ENCODE measurements at regions not wholly inside any gene's neighbourhood (a gene's known extent, or its start where the extent isn't known, plus 50 kb on each side); places are given as distances from the start of the nearest gene placed in this dataset.

- intact Hi-C loops (cut with micrococcal nuclease), result no loop called here
- H3K4me3 Mint-ChIP-seq, result no peak overlapping the region
- DNase-seq (no peak), ATAC-seq (ENCODE audit: low read depth) (no peak)
- ChIA-PET POLR2A (no interaction called here), CTCF (no interaction called here)
- no peaks in the 10 kb centered on the region for H3K4me1 Mint-ChIP-seq
- TF ChIP-seq CTCF (IDR thresholded peaks at IDR 0.05), result no peak
- H3K36me3 Mint-ChIP-seq (ENCODE audit: low read depth), result no peaks in the 10 kb centered on the region
- H3K27ac Mint-ChIP-seq, result no peak overlapping the region
- no peaks in the 10 kb centered on the region for H3K27me3 Mint-ChIP-seq
- H3K9me3 Mint-ChIP-seq, result no peaks in the 10 kb centered on the region
Measured at GRCh38 chr7:42475082-42475481, 238.1 kb upstream of the GLI3 start.

DNA sequence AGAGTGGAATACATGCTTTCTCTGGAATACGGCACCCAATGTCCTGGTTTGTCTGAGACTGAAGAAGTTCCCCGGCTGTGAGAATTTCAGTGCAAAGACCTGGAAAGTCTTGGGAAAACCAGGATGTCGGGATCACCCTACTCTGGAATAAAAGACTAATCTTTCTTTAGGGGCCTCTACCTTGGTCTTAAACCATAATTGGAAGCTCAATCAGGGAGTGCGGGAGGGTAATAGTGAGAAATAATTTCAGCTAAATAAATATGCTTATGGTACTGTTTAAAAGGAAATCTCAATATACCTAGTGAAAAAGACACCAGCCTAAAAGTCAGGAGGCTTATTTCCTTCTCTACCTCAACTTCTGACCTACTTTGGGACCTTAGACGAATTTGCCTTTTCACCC lies 236.1 kb upstream of the GLI3 start:
- H3K27me3 Mint-ChIP-seq, result no peaks in the 10 kb centered on the region
- no peaks in the 10 kb centered on the region for H3K36me3 Mint-ChIP-seq (ENCODE audit: low read depth)
- H3K4me3 Mint-ChIP-seq, result no peak overlapping the region
- POLR2A ChIA-PET, result no interaction called here
- CTCF ChIA-PET, result interaction anchor here (0.5 kb wide), 1 partner anchor 958 kb away, joined by 3 read pairs; no protein-coding TSS in a partner anchor
- no peak for DNase-seq
- H3K4me1 Mint-ChIP-seq, result no peaks in the 10 kb centered on the region
- intact Hi-C loops (cut with micrococcal nuclease), result no loop called here
- ATAC-seq (ENCODE audit: low read depth), result no peak
- no peaks in the 10 kb centered on the region for H3K9me3 Mint-ChIP-seq
- TF ChIP-seq CTCF (IDR thresholded peaks at IDR 0.05), result no peak
- H3K27ac Mint-ChIP-seq, result no peak overlapping the region

DNA sequence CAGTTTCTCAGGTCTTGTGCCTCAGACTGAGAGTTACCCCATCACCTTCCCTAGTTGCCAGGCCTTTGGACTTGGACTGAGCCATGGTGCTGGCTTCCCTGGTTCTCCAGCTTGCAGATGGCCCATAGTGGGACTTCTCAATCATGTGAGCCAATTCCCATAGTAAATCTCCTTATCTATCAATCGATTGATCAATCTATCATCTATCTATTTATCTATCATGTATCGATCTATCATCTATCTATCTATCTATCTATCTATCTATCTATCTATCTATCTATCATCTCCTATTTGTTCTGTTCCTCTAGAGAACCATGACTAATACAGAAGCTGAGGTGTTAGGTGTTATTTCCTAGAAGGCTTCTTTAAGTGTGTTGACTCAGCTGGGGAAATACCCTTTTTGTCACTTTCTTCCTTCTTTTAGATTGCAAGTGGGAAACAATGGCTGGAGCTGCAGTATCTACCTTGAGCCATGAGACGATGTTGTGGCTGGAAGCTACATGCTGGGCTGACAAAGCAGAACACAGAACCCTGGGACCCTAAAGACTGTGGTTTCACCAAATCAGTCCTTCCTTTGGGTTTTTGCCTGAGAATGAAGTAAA lies 234.7 kb upstream of the GLI3 start:
- ChIA-PET CTCF (no interaction called here), POLR2A (no interaction called here)
- TF ChIP-seq CTCF (IDR thresholded peaks at IDR 0.05), result no peak
- H3K27ac Mint-ChIP-seq, result no peak overlapping the region
- H3K9me3 Mint-ChIP-seq, result no peaks in the 10 kb centered on the region
- H3K36me3 Mint-ChIP-seq (ENCODE audit: low read depth), result no peaks in the 10 kb centered on the region
- no peak overlapping the region for H3K4me3 Mint-ChIP-seq
- H3K27me3 Mint-ChIP-seq, result no peaks in the 10 kb centered on the region
- intact Hi-C loops (cut with micrococcal nuclease), result no loop called here
- ATAC-seq (ENCODE audit: low read depth) (no peak), DNase-seq (no peak)
- H3K4me1 Mint-ChIP-seq, result no peaks in the 10 kb centered on the region

- H3K27ac Mint-ChIP-seq, result no peak overlapping the region
- H3K4me1 Mint-ChIP-seq, result no peaks in the 10 kb centered on the region
- ChIA-PET POLR2A (no interaction called here), CTCF (no interaction called here)
- DNase-seq (no peak), ATAC-seq (ENCODE audit: low read depth) (no peak)
- no peaks in the 10 kb centered on the region for H3K9me3 Mint-ChIP-seq
- no peaks in the 10 kb centered on the region for H3K27me3 Mint-ChIP-seq
- intact Hi-C loops (cut with micrococcal nuclease), result no loop called here
- no peak overlapping the region for H3K4me3 Mint-ChIP-seq
- no peaks in the 10 kb centered on the region for H3K36me3 Mint-ChIP-seq (ENCODE audit: low read depth)
- TF ChIP-seq CTCF (IDR thresholded peaks at IDR 0.05), result no peak
Measured at GRCh38 chr7:42469341-42469740, 232.3 kb upstream of the GLI3 start.

DNA sequence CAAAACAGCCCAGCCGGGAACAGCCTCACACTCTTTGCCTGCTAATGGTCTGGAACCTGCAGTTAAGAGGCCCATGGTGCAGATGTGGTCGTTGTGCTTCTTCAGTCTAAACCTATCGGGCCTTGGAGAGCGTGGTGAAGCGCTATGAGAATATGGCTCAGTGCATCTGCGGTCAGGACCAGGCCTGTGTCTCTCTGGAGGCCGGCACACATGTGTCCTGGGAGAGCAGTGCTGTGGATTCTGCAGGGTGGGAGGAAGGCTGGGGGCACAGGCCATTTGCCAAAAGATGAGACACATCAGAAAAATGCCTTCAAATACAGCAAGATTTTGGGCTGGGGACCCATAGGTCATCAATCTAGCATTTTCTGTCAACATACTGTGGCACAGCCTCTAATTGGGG lies 231.5 kb upstream of the GLI3 start:
- Mint-ChIP-seq H3K4me1 (no peaks in the 10 kb centered on the region), H3K4me3 (no peak overlapping the region), H3K27me3 (no peaks in the 10 kb centered on the region), H3K27ac (no peak overlapping the region), H3K36me3 (ENCODE audit: low read depth) (no peaks in the 10 kb centered on the region), H3K9me3 (no peaks in the 10 kb centered on the region)
- intact Hi-C loops (cut with micrococcal nuclease), result no loop called here
- no peak for TF ChIP-seq CTCF (IDR thresholded peaks at IDR 0.05)
- CTCF ChIA-PET, result no interaction called here
- ATAC-seq (ENCODE audit: low read depth) (no peak), DNase-seq (no peak)
- POLR2A ChIA-PET, result no interaction called here

Data from activated B cell treated with CpG ODN at 0.5 μM for 24 hours (primary cell).